NCI-H1092 (cell line): ENCODE measurements at regions not wholly inside any gene's neighbourhood (a gene's known extent, or its start where the extent isn't known, plus 50 kb on each side); places are given as distances from the start of the nearest gene placed in this dataset.

Experiments
- DNase-seq: peaks from one replicate; lab custom pipeline; 2025; lab: John Stamatoyannopoulos, UW

- DNase-seq, result no peak
Measured at GRCh38 chr4:19883841-19884240, 367.9 kb upstream of the SLIT2 start.

DNA sequence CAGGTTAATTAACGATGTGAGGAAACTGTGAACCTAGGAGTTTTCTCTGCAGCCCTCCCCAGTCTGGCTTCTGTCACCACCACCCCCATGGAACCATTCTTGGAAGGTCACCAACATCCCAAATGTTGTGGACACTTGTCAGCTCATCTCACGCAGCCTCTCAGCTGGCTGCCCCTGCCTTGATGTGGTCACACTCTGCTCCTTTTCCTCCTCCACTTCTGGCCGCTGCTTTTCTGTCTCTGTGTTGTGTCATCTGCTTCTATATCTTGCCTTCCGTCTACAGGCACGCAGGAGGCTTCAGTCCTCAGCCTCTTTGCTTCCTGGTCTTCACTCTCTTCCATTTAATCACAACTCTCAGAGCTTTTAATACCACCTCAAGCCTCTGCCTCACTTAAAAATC lies 371.5 kb upstream of the SLIT2 start:
- DNase-seq, result no peak

DNA sequence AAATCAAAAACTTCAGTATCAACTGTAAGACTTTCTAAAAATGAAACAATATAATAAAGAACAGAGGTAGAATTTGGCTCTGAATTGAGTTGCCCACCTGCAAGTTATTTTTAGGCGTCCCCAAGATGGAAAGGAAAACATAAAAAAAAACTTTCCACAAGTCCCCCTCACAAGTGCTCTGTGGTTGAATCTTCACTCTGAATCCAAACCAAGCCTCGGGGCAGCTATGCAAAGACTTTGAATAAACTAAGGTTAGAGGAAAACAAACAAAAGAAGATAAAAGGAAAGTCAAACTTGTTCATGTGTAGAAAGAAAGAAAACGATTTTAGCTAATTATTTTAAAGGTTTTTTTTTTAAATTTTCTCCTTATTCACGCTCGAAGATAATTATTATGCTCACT lies 372.4 kb upstream of the SLIT2 start:
- DNase-seq, result no peak

DNA sequence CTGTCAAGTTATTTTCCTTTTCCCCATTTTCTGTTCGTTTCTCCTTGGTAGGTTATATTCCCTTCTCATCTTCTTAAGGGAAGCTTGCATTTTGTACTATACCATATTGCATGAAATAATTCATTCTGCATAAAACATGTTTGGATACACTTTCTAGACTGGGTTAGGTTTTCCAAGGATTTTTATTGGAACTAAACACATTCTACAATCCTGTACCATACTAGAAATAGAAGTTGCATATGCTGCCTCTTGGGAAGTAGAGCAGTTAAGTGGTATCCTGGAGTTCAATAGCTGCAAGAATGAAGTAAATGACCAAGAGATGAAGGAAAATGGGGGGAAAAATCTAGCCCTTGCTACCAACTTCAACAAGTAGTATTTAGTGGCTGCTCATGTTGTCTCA lies 393.7 kb upstream of the SLIT2 start:
- no peak for DNase-seq

GRCh38 chr4:19857380-19857779 lies 394.3 kb upstream of the SLIT2 start:
- peak; percentile 49 for DNase-seq

GRCh38 chr4:19850909-19851308 lies 400.8 kb upstream of the SLIT2 start:
- DNase-seq, result no peak

- DNase-seq, result no peak
Measured at GRCh38 chr4:19844446-19844845, 407.3 kb upstream of the SLIT2 start.

DNA sequence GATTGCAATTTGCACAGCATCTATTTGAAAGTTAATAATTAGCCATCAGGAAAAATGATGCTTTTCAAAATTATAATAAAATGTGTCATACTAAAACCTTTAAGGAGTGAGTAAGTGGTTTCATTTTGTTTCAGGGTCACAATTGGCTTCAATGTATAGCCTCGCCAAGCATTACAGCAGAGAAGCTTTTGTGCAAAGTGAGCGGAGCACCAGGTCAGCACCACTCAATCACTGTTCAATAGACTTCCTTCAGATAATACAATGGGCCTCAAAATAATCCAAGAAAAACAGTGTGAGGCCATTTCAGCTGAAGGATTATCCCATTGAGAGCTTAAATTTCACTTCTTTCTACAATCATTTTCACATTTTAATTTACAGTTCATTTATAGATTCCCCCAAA lies 409.2 kb upstream of the SLIT2 start:
- no peak for DNase-seq

- DNase-seq, result no peak
Measured at GRCh38 chr4:19838858-19839257, 412.8 kb upstream of the SLIT2 start.

DNA sequence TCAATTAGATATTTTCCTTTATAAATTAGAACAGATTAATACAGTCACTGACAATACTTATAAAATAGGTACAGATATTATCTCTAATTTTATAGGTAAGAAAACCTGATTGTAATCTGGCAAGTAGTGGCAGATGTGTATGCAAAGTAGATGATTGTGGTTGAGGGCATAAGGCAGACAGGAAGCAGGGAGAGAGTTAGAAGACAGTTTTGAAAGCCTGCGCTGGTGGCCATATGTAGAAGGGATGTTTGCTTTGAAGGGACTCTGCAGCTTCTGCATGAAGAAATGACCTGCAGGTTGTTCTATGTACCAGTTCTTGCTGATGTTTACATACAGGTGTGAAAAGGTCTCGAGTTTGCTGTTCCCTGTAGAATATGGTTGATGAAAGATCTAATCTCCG lies 416.3 kb upstream of the SLIT2 start:
- DNase-seq, result no peak

DNA sequence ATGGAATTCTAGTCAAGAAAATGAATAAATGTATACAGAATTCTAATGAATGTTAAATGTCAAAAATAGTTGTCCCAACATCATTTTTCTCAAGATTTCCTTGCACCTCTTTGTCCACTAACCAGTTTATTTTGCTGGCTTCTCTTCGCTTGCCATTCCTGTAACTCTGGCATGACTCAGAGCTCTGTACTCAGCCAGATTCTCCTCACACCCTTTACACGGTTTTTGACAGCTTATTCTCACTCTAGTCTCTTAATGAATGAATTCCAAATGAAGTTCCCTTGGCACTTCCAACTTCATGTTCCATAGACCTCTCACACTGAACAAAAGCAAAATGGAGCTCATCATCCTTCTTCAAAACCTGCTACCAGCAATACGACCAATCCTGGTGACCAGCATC lies 419.3 kb upstream of the SLIT2 start:
- DNase-seq, result no peak

DNA sequence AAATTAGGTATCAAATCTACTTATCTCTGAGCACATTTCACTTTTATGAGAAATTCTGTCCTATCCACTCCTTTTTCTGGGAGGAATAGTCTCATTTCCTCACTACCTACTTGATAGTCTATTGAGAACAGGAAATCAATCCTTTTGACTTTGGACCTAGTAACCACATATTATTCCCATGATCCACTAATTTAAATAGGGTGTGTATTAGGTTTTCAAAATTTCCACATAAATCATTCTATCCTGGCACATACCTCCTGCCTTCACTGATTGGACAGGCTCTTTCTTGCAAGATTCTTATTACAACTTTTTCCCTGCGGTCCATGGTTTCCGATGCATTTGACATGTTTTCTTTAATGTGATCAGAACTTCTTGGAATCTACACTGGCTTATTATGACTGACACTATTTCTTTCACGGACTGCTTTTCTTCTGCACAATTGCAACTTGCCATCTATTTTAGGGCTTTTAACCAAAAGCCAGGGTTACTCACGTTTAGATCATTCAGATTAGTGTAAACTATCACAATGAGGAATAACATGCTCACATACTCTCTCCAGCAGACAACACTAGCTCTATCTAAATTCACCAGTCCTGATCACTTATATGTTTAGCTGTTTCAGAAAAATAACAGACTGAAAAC lies 419.9 kb upstream of the SLIT2 start:
- DNase-seq, result no peak

DNA sequence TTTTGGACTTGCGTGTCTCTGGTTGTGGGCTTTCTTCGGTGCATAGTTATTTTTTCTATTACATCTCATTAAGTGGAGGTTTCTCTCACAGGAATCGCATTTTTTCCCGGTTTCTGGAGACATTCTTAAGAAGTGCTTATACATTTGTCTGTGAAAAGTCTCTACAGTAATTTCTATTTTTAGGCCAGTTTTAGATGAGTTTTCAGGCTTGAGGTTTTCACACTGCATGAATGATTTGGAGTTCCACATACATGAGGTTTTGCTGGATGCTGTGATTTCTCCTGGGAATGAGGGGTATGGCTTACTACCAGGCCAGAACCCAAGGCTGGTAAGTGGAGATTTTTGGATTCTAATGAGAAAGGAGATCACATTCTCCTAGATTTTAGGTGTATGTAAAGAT lies 422.6 kb upstream of the SLIT2 start:
- no peak for DNase-seq

DNA sequence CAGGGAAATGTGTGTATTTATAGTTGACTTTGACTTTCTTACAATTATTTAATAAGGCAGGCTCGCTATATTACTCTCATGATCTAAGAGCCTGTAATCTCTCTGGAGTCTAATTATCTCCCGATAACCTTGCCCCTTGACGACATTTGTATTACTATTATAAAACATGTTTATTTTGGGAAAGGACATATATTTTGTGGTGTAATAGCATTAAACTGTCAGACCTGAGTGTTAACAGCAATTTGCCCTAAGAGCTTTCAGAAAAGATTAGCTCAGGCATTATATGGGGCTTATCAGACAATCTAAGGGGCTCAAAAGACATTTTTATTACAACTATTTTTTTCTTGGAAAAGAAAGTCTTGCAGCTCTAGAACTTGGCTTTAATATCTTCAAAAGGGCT lies 427.9 kb upstream of the SLIT2 start:
- DNase-seq, result no peak

- DNase-seq, result no peak
Measured at GRCh38 chr4:19819737-19820136, 432.0 kb upstream of the SLIT2 start.

- no peak for DNase-seq
Measured at GRCh38 chr4:19809989-19810388, 441.7 kb upstream of the SLIT2 start.

DNA sequence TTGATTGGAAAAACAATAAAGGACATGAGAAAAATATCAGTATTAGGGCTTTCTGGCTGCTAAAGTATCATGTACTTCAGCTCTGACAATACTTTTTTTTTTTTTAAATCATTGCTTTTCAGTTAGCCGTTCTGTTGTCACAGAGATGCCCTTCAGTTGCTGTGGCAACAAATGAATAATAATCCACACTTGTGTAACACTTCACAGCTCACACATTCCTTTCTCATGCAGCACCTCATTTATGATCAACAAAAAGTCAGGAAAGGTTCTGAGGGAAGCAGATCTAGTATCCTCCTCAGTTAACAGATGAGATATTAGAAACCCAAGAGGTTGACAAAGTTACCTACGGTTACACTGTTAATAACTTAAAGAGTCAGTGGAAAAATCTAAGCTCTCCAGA lies 444.2 kb upstream of the SLIT2 start:
- no peak for DNase-seq

GRCh38 chr4:19806865-19807264 lies 444.8 kb upstream of the SLIT2 start:
- DNase-seq, result no peak

- no peak for DNase-seq
Measured at GRCh38 chr4:19803406-19803805, 448.3 kb upstream of the SLIT2 start.

DNA sequence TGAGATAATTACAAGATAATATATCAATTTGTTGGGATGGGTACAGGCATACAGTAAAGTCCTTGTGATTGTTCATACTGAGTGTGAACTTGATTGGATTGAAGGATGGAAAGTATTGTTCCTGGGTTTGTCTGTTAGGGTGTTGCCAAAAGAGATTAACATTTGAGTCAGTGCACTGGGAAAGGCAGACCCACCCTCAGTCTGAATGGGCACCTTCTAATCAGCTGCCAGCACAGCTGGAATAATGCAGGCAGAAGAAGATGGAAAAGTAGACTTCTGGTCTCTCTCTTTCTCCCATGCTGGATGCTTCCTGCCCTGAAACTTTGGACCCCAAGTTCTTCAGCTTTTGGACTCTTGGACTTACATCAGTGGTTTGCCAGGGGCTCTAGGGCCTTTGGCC lies 457.9 kb upstream of the SLIT2 start:
- no peak for DNase-seq

GRCh38 chr4:19791422-19792123 lies 460.1 kb upstream of the SLIT2 start:
- DNase-seq, result no peak

- no peak for DNase-seq
Measured at GRCh38 chr4:19786616-19787015, 465.1 kb upstream of the SLIT2 start.

- no peak for DNase-seq
Measured at GRCh38 chr4:19783667-19784223, 468.0 kb upstream of the SLIT2 start.

DNA sequence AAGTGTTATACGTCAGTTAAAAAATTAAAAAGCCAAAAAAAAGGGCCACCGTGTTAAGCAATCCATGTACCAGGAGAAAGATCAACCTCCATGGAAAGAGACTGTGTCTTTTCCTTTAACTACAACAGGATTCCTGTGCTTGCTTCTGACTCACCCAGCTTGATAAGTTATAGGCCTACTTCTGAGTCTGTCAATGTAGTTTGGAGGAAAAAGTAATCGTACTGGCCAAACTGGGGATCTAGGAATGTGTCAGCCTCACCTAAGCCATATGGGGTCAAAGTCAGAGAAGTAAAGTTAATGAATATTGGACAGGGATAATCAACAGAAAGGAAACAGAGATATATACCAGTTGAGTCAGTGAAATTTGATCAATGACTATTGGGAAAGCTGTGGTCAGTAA lies 470.8 kb upstream of the SLIT2 start:
- no peak for DNase-seq
